Cardiac fibroblast (primary cell): ENCODE measurements at regions not wholly inside any gene's neighbourhood (a gene's known extent, or its start where the extent isn't known, plus 50 kb on each side); places are given as distances from the start of the nearest gene placed in this dataset.

Source experiments
- DNase-seq, 2 donors: peaks; one replicate each; pipeline versions ENCODE4 v3.0.0 to v3.0.0-alpha.2; 2010; ENCODE audit warnings: low read depth in 2 of 2
- H3K4me3 ChIP-seq, 2 donors: replicated peaks in 1 of 2; 1 replicate in 1 of 2; 2 replicates in 1 of 2; pipeline ENCODE4 v1.5.1; 2011; ENCODE audit warnings: low read depth in 2 of 2, low read length in 2 of 2, mild to moderate bottlenecking in 2 of 2, moderate library complexity in 1 of 2
- CTCF ChIP-seq: IDR thresholded peaks from one replicate; pipeline ENCODE4 v1.5.1; 2011; ENCODE audit warnings: low read depth, mild to moderate bottlenecking, low read length, inconsistent platforms

- H3K4me3 ChIP-seq = no peak overlapping the region
- TF ChIP-seq CTCF = no peak
- no peak for DNase-seq
These were observed 140.4 kb downstream of the TUSC1 start for GRCh38 chr9:25537808-25538207.

DNA sequence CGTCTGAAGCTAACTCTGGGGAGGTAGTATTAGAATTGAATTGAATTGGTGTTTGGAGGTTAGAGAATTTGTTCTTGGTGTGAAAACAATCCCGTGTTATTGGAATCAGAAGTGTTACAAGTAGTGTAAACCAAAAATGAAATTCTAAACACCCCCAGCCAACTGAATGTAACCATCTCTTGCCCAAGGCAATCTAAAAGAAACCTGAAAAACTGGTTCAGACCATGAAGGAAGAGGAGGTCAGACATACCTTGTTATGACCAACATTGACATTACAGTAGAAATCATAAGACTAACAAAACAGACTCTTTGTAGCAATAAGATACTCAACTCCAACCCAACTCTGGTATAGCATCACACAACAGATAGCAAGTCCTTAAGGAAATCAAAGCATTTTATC is 159.0 kb downstream of the TUSC1 start:
- no peak for DNase-seq
- TF ChIP-seq CTCF = no peak

DNA sequence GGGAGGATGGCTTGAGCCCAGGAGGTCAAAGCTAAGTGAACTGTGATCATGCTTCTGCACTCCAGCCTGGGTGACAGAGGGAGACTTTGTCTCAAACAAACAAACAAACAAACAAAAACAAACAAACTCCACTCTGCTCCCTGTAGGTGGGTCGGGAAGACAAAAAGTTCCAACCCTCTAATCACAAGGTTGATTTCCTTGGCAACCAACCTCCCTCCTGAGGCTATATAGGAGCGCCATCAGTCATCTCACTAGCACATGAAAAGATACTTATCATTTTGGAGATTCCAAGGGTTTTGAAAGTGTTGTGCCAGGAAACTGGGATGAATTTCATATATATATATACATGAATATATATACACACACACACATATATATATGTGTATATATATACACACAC is 160.5 kb downstream of the TUSC1 start:
- no peak overlapping the region for H3K4me3 ChIP-seq
- TF ChIP-seq CTCF = no peak

More for the DNA sequence above, 159.0 kb downstream of the TUSC1 start:
- no peak overlapping the region for H3K4me3 ChIP-seq

GRCh38 chr9:25513509-25514033 is 164.7 kb downstream of the TUSC1 start:
- no peak for DNase-seq

More for the DNA sequence above, 160.5 kb downstream of the TUSC1 start:
- DNase-seq = no peak

GRCh38 chr9:25505644-25506043 is 172.6 kb downstream of the TUSC1 start:
- no peak for DNase-seq
- no peak for TF ChIP-seq CTCF
- H3K4me3 ChIP-seq = no peak overlapping the region

More at GRCh38 chr9:25513509-25514033, 164.7 kb downstream of the TUSC1 start:
- no peak overlapping the region for H3K4me3 ChIP-seq
- no peak for TF ChIP-seq CTCF

DNA sequence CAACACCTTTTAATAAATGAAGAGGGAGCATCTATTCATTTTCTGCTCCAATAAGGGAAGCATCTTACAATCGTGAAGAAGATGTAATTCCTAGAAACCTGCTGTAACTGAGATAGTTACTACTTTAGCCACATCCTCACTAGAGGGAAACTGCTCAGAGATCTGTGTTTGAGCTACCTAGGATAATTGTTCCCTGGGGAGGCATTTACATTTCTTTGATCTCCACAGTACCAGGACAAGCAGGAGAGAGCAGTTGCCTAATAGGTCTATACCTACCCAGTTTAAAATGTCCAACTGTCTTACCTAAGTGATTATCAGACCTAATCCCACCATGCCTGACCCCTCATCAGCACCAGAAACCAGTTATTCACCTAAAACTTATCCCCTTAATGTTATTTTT is 196.9 kb downstream of the TUSC1 start:
- H3K4me3 ChIP-seq = no peak overlapping the region
- DNase-seq = no peak
- no peak for TF ChIP-seq CTCF

DNA sequence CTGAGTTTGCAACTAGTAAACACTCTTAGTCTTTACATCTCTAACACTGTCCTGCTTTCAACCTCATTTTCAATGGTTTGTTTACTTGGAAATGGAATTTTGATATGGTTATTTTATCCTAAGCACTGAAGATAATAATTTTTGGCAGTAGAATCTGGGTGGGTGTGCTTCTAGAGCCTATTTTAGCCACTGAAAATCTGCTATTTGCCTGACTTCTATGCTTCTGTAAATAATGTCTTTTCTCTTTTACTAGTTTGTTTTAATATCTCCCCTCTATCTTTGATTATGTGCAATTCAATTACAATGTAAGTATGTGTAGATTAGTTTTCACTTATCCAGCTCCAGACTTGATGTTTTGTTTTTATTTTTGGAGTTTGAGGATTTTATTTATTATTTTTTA is 197.5 kb downstream of the TUSC1 start:
- no peak for DNase-seq
- H3K4me3 ChIP-seq = no peak overlapping the region
- TF ChIP-seq CTCF = no peak
